ENCODE measurements at regions not wholly inside any gene's neighbourhood (a gene's known extent, or its start where the extent isn't known, plus 50 kb on each side); places are given as distances from the start of the nearest gene placed in this dataset.

DNA sequence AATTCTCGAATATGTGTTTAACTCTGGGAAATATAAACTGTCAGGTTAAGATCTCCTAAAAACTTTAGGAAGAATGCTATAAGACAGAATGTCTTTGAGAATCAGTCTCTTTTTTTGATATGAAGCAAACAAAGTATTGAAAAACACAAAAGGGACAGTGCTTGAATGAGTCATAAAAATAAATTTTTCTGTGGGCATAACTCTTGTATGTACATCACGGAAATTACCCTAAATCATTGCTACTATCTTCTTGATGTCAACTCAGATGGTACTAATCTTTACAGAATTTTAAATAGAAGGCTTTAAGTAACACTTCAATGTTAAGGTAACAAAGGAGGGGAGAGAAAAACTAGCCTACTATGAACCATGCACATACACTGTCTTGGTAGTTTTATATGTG, 244.0 kb upstream of the AMIGO2 start:
- H3K36me3 Mint-ChIP-seq = no peaks in the 10 kb centered on the region
- H3K4me1 Mint-ChIP-seq = no peaks in the 10 kb centered on the region
- ATAC-seq (no peak), DNase-seq (ENCODE audit: low spot score) (no peak)
- ChIA-PET POLR2A (no interaction called here), CTCF (no interaction called here)
- H3K27ac Mint-ChIP-seq = no peak overlapping the region
- H3K9me3 Mint-ChIP-seq = peaks cover 4% of the 10 kb centered on the region; the same call in 1 of the 2 replicates
- no peak overlapping the region for H3K4me3 Mint-ChIP-seq
- TF ChIP-seq, protein P1, sequence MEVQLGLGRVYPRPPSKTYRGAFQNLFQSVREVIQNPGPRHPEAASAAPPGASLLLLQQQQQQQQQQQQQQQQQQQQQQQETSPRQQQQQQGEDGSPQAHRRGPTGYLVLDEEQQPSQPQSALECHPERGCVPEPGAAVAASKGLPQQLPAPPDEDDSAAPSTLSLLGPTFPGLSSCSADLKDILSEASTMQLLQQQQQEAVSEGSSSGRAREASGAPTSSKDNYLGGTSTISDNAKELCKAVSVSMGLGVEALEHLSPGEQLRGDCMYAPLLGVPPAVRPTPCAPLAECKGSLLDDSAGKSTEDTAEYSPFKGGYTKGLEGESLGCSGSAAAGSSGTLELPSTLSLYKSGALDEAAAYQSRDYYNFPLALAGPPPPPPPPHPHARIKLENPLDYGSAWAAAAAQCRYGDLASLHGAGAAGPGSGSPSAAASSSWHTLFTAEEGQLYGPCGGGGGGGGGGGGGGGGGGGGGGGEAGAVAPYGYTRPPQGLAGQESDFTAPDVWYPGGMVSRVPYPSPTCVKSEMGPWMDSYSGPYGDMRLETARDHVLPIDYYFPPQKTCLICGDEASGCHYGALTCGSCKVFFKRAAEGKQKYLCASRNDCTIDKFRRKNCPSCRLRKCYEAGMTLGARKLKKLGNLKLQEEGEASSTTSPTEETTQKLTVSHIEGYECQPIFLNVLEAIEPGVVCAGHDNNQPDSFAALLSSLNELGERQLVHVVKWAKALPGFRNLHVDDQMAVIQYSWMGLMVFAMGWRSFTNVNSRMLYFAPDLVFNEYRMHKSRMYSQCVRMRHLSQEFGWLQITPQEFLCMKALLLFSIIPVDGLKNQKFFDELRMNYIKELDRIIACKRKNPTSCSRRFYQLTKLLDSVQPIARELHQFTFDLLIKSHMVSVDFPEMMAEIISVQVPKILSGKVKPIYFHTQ (CRISPR knock-in tag; IDR thresholded peaks at IDR 0.05) = no peak
- TF ChIP-seq FOXP1 (CRISPR knock-in tag; IDR thresholded peaks at IDR 0.05; ENCODE audit: borderline replicate concordance) (no peak), CREM (CRISPR knock-in tag; IDR thresholded peaks at IDR 0.05) (no peak), TCF7 (CRISPR knock-in tag; IDR thresholded peaks at IDR 0.05; ENCODE audit: low read depth) (no peak), NFYB (CRISPR knock-in tag; conservative IDR thresholded peaks at IDR 0.05; ENCODE audit: low read depth) (no peak), ZNF512 (CRISPR knock-in tag; IDR thresholded peaks at IDR 0.05; ENCODE audit: borderline replicate concordance) (no peak), ZNF138 (CRISPR knock-in tag; conservative IDR thresholded peaks at IDR 0.05) (no peak), ATF2 (CRISPR knock-in tag; IDR thresholded peaks at IDR 0.05; ENCODE audit: borderline replicate concordance, low read depth) (no peak), SP1 (CRISPR knock-in tag; conservative IDR thresholded peaks at IDR 0.05) (no peak), E2F1 (CRISPR knock-in tag; IDR thresholded peaks at IDR 0.05) (no peak), CREB1 (CRISPR knock-in tag; IDR thresholded peaks at IDR 0.05) (no peak), ESRRA (CRISPR knock-in tag; IDR thresholded peaks at IDR 0.05; ENCODE audit: borderline replicate concordance) (no peak)
- TF ChIP-seq, protein P2, sequence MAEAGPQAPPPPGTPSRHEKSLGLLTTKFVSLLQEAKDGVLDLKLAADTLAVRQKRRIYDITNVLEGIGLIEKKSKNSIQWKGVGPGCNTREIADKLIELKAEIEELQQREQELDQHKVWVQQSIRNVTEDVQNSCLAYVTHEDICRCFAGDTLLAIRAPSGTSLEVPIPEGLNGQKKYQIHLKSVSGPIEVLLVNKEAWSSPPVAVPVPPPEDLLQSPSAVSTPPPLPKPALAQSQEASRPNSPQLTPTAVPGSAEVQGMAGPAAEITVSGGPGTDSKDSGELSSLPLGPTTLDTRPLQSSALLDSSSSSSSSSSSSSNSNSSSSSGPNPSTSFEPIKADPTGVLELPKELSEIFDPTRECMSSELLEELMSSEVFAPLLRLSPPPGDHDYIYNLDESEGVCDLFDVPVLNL (CRISPR knock-in tag; IDR thresholded peaks at IDR 0.05; ENCODE audit: borderline replicate concordance, low read depth) = no peak
- TF ChIP-seq, protein P3, sequence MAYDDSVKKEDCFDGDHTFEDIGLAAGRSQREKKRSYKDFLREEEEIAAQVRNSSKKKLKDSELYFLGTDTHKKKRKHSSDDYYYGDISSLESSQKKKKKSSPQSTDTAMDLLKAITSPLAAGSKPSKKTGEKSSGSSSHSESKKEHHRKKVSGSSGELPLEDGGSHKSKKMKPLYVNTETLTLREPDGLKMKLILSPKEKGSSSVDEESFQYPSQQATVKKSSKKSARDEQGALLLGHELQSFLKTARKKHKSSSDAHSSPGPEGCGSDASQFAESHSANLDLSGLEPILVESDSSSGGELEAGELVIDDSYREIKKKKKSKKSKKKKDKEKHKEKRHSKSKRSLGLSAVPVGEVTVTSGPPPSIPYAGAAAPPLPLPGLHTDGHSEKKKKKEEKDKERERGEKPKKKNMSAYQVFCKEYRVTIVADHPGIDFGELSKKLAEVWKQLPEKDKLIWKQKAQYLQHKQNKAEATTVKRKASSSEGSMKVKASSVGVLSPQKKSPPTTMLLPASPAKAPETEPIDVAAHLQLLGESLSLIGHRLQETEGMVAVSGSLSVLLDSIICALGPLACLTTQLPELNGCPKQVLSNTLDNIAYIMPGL (CRISPR knock-in tag; IDR thresholded peaks at IDR 0.05) = no peak
- TF ChIP-seq, protein P4, sequence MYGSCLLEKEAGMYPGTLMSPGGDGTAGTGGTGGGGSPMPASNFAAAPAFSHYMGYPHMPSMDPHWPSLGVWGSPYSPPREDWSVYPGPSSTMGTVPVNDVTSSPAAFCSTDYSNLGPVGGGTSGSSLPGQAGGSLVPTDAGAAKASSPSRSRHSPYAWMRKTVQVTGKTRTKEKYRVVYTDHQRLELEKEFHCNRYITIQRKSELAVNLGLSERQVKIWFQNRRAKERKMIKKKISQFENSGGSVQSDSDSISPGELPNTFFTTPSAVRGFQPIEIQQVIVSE (CRISPR knock-in tag; IDR thresholded peaks at IDR 0.05; ENCODE audit: borderline replicate concordance) = no peak
- TF ChIP-seq, protein P5, sequence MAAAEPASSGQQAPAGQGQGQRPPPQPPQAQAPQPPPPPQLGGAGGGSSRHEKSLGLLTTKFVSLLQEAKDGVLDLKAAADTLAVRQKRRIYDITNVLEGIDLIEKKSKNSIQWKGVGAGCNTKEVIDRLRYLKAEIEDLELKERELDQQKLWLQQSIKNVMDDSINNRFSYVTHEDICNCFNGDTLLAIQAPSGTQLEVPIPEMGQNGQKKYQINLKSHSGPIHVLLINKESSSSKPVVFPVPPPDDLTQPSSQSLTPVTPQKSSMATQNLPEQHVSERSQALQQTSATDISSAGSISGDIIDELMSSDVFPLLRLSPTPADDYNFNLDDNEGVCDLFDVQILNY (CRISPR knock-in tag; IDR thresholded peaks at IDR 0.05) = no peak
- H3K27me3 Mint-ChIP-seq (ENCODE audit: low read depth) = no peaks in the 10 kb centered on the region; the same call in 1 of the 2 replicates

Data from WTC11 (cell line).